WTC11 (cell line): ENCODE measurements at regions not wholly inside any gene's neighbourhood (a gene's known extent, or its start where the extent isn't known, plus 50 kb on each side); places are given as distances from the start of the nearest gene placed in this dataset.

ENCODE experiments used
- ATAC-seq: fragments of 200-7000 bp; cut with Tn5 transposase; 2 replicates; pipeline ENCODE4 v1.10.0; 2021; ENCODE audit warnings: mild to moderate bottlenecking, moderate library complexity
- CTCF ChIA-PET: fragments of 300-600 bp; sonication (Branson Sonifier 250); formaldehyde crosslinking; loops from one replicate; lab custom pipeline; 2021; ENCODE audit warnings: antibody characterized with exemption; lab: Charles Lee
- POLR2A ChIA-PET: fragments of 350-600 bp; sonication (Branson Sonifier 250); formaldehyde crosslinking; loops from one replicate; lab custom pipeline; 2021; ENCODE audit warnings: antibody characterized with exemption; lab: Charles Lee
- DNase-seq: peaks from one replicate; pipeline ENCODE4 v3.0.0; 2021; ENCODE audit warnings: low spot score
- H3K27ac Mint-ChIP-seq: 2 replicates; pipeline ENCODE4 v1.8.0; 2021; ENCODE audit warnings: mixed read lengths
- H3K27me3 Mint-ChIP-seq: 2 replicates; pipeline ENCODE4 v1.8.0; 2021; ENCODE audit warnings: low read depth, mild to moderate bottlenecking, moderate library complexity, mixed read lengths
- H3K36me3 Mint-ChIP-seq: 2 replicates; pipeline ENCODE4 v1.8.0; 2021; ENCODE audit warnings: mixed read lengths
- H3K4me1 Mint-ChIP-seq: 2 replicates; pipeline ENCODE4 v1.8.0; 2022; ENCODE audit warnings: mixed read lengths
- H3K4me3 Mint-ChIP-seq: 2 replicates; pipeline ENCODE4 v1.8.0; 2021; ENCODE audit warnings: mild to moderate bottlenecking, moderate library complexity, mixed read lengths
- H3K9me3 Mint-ChIP-seq: 2 replicates; pipeline ENCODE4 v1.8.0; 2021; ENCODE audit warnings: mixed read lengths
- AR ChIP-seq: fragments of 250-450 bp; sonication (Bioruptor Pico); IDR thresholded peaks from 2 replicates; pipeline ENCODE4 v1.9.0; 2021; ENCODE audit warnings: mild to moderate bottlenecking
- ELF4 ChIP-seq: sonication (generic); formaldehyde crosslinking; IDR thresholded peaks from 2 replicates; pipeline ENCODE4 v1.8.1; 2022; ENCODE audit warnings: low read depth, mild to moderate bottlenecking, moderate library complexity, missing genetic modification reagents
- FOXK1 ChIP-seq: sonication (generic); formaldehyde crosslinking; IDR thresholded peaks from 2 replicates; pipeline ENCODE4 v1.8.0; 2022; ENCODE audit warnings: mild to moderate bottlenecking, moderate library complexity, missing genetic modification reagents
- FOXP4 ChIP-seq: sonication (generic); formaldehyde crosslinking; IDR thresholded peaks from 2 replicates; pipeline ENCODE4 v1.8.0; 2022; ENCODE audit warnings: mild to moderate bottlenecking, missing genetic modification reagents
- GTF2I ChIP-seq: fragments of 250-450 bp; sonication (Bioruptor Pico); conservative IDR thresholded peaks from 2 replicates; pipeline ENCODE4 v1.4.0; 2021; ENCODE audit warnings: mild to moderate bottlenecking
- HMGXB4 ChIP-seq: sonication (generic); formaldehyde crosslinking; IDR thresholded peaks from 2 replicates; pipeline ENCODE4 v1.8.1; 2023; ENCODE audit warnings: mild to moderate bottlenecking, moderate library complexity, missing genetic modification reagents
- MXD4 ChIP-seq: fragments of 250-450 bp; sonication (Bioruptor Pico); IDR thresholded peaks from 2 replicates; pipeline ENCODE4 v1.8.0; 2021; ENCODE audit warnings: mild to moderate bottlenecking, moderate library complexity, borderline replicate concordance
- NFE2L1 ChIP-seq: sonication (generic); formaldehyde crosslinking; IDR thresholded peaks from 2 replicates; pipeline ENCODE4 v1.8.1; 2023; ENCODE audit warnings: missing genetic modification reagents
- NR3C1 ChIP-seq: sonication (generic); formaldehyde crosslinking; conservative IDR thresholded peaks from 2 replicates; pipeline ENCODE4 v1.8.1; 2023; ENCODE audit warnings: low read depth, mild to moderate bottlenecking, missing genetic modification reagents
- ZNF232 ChIP-seq: sonication (generic); formaldehyde crosslinking; IDR thresholded peaks from 2 replicates; pipeline ENCODE4 v1.8.0; 2022; ENCODE audit warnings: mild to moderate bottlenecking, missing genetic modification reagents
- TF ChIP-seq, protein P1 (sequence below): fragments of 200-600 bp; IDR thresholded peaks from 2 replicates; pipeline ENCODE4 v1.8.0; 2022; ENCODE audit warnings: antibody characterized with exemption
- TF ChIP-seq, protein P2 (sequence below): sonication (generic); formaldehyde crosslinking; IDR thresholded peaks from 2 replicates; pipeline ENCODE4 v1.8.0; 2023; ENCODE audit warnings: mild to moderate bottlenecking, missing genetic modification reagents
- TF ChIP-seq, protein P3 (sequence below): sonication (generic); formaldehyde crosslinking; IDR thresholded peaks from 2 replicates; pipeline ENCODE4 v1.8.0; 2022; ENCODE audit warnings: mild to moderate bottlenecking, missing genetic modification reagents
- TF ChIP-seq, protein P4 (sequence below): fragments of 250-450 bp; sonication (Bioruptor Pico); conservative IDR thresholded peaks from 2 replicates; pipeline ENCODE4 v1.9.0; 2021; ENCODE audit warnings: mild to moderate bottlenecking
- TF ChIP-seq, protein P5 (sequence below): fragments of 250-450 bp; sonication (Bioruptor Pico); IDR thresholded peaks from 2 replicates; pipeline ENCODE4 v1.9.0; 2021; ENCODE audit warnings: mild to moderate bottlenecking, borderline replicate concordance

GRCh38 chrX:121102101-121102500 is 54.7 kb downstream of the GLUD2 start:
- no peaks in the 10 kb centered on the region for H3K27me3 Mint-ChIP-seq
- ChIA-PET CTCF (no interaction called here), POLR2A (no interaction called here)
- no peak overlapping the region for H3K4me3 Mint-ChIP-seq
- H3K27ac Mint-ChIP-seq: no peak overlapping the region
- H3K36me3 Mint-ChIP-seq: no peaks in the 10 kb centered on the region
- DNase-seq: no peak
- TF ChIP-seq, protein P1, sequence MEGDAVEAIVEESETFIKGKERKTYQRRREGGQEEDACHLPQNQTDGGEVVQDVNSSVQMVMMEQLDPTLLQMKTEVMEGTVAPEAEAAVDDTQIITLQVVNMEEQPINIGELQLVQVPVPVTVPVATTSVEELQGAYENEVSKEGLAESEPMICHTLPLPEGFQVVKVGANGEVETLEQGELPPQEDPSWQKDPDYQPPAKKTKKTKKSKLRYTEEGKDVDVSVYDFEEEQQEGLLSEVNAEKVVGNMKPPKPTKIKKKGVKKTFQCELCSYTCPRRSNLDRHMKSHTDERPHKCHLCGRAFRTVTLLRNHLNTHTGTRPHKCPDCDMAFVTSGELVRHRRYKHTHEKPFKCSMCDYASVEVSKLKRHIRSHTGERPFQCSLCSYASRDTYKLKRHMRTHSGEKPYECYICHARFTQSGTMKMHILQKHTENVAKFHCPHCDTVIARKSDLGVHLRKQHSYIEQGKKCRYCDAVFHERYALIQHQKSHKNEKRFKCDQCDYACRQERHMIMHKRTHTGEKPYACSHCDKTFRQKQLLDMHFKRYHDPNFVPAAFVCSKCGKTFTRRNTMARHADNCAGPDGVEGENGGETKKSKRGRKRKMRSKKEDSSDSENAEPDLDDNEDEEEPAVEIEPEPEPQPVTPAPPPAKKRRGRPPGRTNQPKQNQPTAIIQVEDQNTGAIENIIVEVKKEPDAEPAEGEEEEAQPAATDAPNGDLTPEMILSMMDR: no peak
- TF ChIP-seq FOXK1 (CRISPR knock-in tag) (no peak), ELF4 (no peak), FOXP4 (CRISPR knock-in tag) (no peak), MXD4 (CRISPR knock-in tag) (no peak), NR3C1 (CRISPR knock-in tag) (no peak), AR (CRISPR knock-in tag) (no peak), GTF2I (no peak), HMGXB4 (no peak), ZNF232 (CRISPR knock-in tag) (no peak), NFE2L1 (CRISPR knock-in tag) (no peak)
- TF ChIP-seq, protein P2, sequence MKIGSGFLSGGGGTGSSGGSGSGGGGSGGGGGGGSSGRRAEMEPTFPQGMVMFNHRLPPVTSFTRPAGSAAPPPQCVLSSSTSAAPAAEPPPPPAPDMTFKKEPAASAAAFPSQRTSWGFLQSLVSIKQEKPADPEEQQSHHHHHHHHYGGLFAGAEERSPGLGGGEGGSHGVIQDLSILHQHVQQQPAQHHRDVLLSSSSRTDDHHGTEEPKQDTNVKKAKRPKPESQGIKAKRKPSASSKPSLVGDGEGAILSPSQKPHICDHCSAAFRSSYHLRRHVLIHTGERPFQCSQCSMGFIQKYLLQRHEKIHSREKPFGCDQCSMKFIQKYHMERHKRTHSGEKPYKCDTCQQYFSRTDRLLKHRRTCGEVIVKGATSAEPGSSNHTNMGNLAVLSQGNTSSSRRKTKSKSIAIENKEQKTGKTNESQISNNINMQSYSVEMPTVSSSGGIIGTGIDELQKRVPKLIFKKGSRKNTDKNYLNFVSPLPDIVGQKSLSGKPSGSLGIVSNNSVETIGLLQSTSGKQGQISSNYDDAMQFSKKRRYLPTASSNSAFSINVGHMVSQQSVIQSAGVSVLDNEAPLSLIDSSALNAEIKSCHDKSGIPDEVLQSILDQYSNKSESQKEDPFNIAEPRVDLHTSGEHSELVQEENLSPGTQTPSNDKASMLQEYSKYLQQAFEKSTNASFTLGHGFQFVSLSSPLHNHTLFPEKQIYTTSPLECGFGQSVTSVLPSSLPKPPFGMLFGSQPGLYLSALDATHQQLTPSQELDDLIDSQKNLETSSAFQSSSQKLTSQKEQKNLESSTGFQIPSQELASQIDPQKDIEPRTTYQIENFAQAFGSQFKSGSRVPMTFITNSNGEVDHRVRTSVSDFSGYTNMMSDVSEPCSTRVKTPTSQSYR: no peak
- TF ChIP-seq, protein P3, sequence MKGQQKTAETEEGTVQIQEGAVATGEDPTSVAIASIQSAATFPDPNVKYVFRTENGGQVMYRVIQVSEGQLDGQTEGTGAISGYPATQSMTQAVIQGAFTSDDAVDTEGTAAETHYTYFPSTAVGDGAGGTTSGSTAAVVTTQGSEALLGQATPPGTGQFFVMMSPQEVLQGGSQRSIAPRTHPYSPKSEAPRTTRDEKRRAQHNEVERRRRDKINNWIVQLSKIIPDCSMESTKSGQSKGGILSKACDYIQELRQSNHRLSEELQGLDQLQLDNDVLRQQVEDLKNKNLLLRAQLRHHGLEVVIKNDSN: no peak
- TF ChIP-seq, protein P4, sequence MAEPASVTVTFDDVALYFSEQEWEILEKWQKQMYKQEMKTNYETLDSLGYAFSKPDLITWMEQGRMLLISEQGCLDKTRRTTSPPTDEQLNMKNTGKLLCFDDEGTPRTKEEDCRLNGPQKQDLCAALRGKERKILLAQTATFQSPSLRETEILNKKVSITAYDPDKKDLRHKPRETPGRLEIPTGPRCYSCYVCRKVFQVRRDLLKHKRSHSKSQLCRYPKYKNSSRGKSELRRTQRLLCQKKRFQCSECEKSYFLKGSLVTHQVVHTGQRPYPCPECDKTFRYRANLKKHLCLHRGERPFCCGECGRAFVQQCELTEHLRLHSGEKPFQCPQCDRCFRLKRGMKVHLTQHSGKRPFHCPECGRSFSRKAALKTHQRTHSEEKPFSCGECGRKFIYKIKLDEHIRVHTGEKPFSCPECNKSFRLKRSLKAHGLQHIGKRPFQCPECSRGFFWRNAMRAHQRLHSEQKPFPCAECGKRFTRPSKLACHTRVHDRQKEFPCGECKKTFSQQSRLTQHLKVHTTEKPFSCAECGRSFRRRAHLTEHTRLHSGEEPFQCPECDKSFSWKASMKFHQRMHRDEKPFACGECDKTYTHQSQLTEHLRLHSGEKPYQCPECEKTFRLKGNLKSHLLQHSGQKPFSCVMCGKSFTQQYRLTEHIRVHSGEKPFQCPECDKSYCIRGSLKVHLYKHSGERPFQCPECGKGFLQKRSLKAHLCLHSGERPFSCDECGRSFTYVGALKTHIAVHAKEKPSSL (CRISPR knock-in tag): no peak
- TF ChIP-seq, protein P5, sequence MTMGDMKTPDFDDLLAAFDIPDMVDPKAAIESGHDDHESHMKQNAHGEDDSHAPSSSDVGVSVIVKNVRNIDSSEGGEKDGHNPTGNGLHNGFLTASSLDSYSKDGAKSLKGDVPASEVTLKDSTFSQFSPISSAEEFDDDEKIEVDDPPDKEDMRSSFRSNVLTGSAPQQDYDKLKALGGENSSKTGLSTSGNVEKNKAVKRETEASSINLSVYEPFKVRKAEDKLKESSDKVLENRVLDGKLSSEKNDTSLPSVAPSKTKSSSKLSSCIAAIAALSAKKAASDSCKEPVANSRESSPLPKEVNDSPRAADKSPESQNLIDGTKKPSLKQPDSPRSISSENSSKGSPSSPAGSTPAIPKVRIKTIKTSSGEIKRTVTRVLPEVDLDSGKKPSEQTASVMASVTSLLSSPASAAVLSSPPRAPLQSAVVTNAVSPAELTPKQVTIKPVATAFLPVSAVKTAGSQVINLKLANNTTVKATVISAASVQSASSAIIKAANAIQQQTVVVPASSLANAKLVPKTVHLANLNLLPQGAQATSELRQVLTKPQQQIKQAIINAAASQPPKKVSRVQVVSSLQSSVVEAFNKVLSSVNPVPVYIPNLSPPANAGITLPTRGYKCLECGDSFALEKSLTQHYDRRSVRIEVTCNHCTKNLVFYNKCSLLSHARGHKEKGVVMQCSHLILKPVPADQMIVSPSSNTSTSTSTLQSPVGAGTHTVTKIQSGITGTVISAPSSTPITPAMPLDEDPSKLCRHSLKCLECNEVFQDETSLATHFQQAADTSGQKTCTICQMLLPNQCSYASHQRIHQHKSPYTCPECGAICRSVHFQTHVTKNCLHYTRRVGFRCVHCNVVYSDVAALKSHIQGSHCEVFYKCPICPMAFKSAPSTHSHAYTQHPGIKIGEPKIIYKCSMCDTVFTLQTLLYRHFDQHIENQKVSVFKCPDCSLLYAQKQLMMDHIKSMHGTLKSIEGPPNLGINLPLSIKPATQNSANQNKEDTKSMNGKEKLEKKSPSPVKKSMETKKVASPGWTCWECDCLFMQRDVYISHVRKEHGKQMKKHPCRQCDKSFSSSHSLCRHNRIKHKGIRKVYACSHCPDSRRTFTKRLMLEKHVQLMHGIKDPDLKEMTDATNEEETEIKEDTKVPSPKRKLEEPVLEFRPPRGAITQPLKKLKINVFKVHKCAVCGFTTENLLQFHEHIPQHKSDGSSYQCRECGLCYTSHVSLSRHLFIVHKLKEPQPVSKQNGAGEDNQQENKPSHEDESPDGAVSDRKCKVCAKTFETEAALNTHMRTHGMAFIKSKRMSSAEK: no peak
- ATAC-seq: no peak
- H3K9me3 Mint-ChIP-seq: no peaks in the 10 kb centered on the region
- no peaks in the 10 kb centered on the region for H3K4me1 Mint-ChIP-seq
